ENCODE measurements at regions not wholly inside any gene's neighbourhood (a gene's known extent, or its start where the extent isn't known, plus 50 kb on each side); places are given as distances from the start of the nearest gene placed in this dataset.

DNA sequence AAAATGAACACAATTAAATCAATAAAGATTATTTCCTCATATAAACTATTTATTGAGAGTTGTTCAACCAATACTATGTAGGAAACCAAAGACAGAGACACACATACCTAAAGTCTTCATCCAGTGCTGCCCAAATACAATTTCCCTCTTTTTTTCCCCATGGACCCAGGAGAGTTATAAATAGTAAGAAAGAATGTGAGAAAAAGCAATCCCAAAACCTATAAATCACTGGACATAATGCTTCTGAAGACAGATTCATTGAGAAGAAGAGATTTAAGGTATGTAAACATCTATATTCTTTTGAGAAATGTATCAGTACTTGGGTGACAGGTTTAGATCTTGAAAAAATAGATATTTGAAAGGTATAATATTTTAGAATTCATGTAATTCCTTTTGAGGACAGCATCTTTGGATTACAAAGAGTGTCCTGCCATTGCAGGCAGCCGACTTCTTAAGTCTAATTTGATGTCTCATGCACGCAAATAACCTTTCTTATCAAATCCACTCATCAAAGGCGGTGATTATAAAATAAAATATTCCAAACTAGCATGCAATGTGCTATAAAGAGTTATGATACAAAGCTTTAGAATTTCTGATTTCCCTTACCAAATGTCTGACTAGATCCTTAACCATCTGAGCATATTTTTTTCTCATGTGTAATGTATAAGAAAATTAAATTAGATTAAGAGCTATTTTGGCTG lies 739.4 kb downstream of the LIG4 start:
- DNase-seq (ENCODE audit: low read depth): no peak
- TF ChIP-seq, protein P1, sequence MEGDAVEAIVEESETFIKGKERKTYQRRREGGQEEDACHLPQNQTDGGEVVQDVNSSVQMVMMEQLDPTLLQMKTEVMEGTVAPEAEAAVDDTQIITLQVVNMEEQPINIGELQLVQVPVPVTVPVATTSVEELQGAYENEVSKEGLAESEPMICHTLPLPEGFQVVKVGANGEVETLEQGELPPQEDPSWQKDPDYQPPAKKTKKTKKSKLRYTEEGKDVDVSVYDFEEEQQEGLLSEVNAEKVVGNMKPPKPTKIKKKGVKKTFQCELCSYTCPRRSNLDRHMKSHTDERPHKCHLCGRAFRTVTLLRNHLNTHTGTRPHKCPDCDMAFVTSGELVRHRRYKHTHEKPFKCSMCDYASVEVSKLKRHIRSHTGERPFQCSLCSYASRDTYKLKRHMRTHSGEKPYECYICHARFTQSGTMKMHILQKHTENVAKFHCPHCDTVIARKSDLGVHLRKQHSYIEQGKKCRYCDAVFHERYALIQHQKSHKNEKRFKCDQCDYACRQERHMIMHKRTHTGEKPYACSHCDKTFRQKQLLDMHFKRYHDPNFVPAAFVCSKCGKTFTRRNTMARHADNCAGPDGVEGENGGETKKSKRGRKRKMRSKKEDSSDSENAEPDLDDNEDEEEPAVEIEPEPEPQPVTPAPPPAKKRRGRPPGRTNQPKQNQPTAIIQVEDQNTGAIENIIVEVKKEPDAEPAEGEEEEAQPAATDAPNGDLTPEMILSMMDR (IDR thresholded peaks at IDR 0.05; ENCODE audit: control insufficient read depth, extremely low read depth, insufficient read depth): no peak
- H3K4me3 ChIP-seq (ENCODE audit: low read depth, low read length): no peak overlapping the region

DNA sequence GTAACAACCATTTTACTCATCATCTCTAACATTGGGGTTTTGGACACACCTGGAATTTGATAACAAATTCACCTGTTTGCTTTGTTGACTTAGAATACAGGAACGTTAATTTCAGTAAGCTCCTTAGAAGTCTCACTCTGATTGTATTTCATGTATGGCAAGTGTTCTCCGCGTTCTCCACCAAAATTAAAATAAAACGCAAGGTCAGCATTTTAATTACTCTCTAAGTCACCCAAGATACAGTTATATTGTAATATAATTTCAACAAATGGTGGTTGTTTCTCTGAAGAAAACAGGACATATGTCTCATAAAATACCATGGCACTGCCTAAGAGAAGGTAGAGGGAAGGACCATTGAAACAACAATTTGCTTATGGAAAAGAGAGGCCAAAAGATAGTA lies 742.1 kb downstream of the LIG4 start:
- TF ChIP-seq, protein P1 (IDR thresholded peaks at IDR 0.05; ENCODE audit: control insufficient read depth, extremely low read depth, insufficient read depth): no peak
- no peak for DNase-seq (ENCODE audit: low read depth)
- H3K4me3 ChIP-seq (ENCODE audit: low read depth, low read length): no peak overlapping the region

DNA sequence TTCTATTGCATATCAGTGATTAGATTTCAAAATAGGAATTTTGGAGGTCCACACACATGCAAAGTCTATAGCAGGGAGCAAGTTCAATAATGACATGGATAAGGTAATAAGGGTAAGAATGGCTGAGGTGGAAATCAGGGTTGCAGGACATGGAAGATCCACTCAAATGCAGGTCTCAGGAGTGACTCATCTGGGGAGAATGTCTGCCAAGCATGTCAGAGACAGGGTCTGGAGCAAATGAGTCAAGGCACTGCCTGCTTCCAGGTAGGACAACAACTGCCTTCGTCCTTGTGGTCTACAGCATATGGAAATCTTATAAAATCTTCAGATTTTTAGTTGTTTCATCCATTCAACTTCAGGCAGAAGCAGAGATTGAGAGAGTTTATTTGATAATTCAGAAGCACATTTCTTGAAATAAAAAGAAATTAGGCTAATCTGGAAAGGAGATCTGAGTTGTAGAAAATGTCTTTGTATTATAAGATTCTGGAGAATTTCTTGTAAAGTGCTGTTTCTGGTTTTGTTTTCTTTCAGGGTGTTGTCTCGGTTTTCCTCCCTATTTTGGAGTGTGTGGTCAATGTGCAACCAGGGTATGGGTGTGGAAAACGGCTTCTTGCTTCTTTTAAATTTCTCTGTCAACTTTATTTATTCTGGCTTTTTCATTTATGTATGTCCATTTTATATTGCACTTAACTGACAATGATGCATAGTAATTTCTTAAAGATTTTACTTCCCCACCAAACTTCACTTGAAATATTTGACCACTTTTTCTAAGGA lies 748.8 kb downstream of the LIG4 start:
- no peak for DNase-seq (ENCODE audit: low read depth)
- H3K4me3 ChIP-seq (ENCODE audit: low read depth, low read length): no peak overlapping the region
- TF ChIP-seq, protein P1 (IDR thresholded peaks at IDR 0.05; ENCODE audit: control insufficient read depth, extremely low read depth, insufficient read depth): no peak

DNA sequence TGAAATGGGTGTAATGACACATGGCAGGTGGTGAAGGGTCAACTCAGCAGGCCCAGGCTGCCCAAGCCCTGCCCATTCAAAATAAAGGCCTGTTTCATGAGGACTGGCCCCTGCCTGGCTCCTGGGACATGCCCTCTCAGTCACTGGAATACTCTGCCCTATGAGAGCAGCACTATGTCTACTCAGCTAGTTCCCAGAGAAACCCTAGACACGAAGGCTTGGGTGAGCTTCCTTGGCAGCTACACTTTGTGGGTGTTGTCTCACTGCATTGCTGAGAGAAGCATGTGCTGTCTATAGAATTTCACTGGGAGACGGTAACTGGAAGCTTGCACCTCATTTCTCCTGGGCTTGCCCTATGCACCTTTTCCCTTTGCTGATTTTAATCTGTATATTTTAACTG lies 752.8 kb downstream of the LIG4 start:
- no peak overlapping the region for H3K4me3 ChIP-seq (ENCODE audit: low read depth, low read length)
- TF ChIP-seq, protein P1 (IDR thresholded peaks at IDR 0.05; ENCODE audit: control insufficient read depth, extremely low read depth, insufficient read depth): no peak
- DNase-seq (ENCODE audit: low read depth): no peak

DNA sequence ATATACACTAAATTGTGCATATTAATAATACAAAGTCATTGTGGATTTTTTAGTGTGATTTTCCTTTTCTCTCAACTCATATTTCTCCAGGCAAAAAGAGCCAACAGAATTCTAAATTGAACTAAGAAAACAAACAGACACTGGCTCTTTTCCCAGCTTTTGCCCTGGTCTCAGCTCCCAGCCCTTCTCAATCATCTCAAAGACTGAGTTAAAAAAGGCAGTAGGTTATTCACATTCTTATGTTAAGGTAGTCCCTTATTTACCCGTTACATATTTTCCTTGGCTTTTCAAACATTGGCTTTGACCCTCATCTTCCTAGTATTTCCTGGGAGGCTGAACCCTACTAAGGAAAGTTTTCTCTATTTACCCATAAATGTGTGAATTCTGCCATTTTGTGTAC lies 753.6 kb downstream of the LIG4 start:
- H3K4me3 ChIP-seq (ENCODE audit: low read depth, low read length): no peak overlapping the region
- DNase-seq (ENCODE audit: low read depth): no peak
- TF ChIP-seq, protein P1 (IDR thresholded peaks at IDR 0.05; ENCODE audit: control insufficient read depth, extremely low read depth, insufficient read depth): no peak

DNA sequence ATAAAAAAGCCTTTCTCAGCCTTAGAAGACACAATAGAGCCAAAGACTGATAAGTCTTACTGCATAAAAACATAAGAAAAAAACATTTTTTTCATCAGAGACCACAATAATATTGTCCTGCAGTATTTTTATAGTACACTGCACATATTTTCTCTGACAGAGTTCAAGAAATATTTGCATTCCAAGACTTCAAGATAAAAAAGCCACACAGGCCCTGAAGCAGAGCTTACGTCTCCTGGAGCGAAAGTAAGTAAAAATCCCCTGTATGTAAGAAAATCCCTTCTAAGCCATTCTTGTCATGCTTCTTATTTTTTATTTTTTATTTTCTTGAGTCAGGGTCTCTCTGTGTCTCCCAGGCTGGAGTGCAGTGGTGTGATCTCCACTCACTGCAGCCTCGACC lies 755.9 kb downstream of the LIG4 start:
- no peak for DNase-seq (ENCODE audit: low read depth)
- no peak overlapping the region for H3K4me3 ChIP-seq (ENCODE audit: low read depth, low read length)
- TF ChIP-seq, protein P1 (IDR thresholded peaks at IDR 0.05; ENCODE audit: control insufficient read depth, extremely low read depth, insufficient read depth): no peak

All from LNCaP clone FGC (cell line).